HG03469 (cell line): ENCODE measurements at regions not wholly inside any gene's neighbourhood (a gene's known extent, or its start where the extent isn't known, plus 50 kb on each side); places are given as distances from the start of the nearest gene placed in this dataset.
"Not testable (repeated sequence)": the region's sequence is repeated elsewhere in the genome, so short reads cannot be mapped to it uniquely, and the experiment has no call there.

ENCODE experiments used
- ATAC-seq: cut with Tn5 transposase; IDR thresholded peaks from one replicate; pipeline ENCODE4 v1.9.1; 2021; ENCODE audit warnings: mild to moderate bottlenecking, moderate library complexity, moderate number of reproducible peaks; ENCODE audit not compliant: unreplicated experiment

DNA sequence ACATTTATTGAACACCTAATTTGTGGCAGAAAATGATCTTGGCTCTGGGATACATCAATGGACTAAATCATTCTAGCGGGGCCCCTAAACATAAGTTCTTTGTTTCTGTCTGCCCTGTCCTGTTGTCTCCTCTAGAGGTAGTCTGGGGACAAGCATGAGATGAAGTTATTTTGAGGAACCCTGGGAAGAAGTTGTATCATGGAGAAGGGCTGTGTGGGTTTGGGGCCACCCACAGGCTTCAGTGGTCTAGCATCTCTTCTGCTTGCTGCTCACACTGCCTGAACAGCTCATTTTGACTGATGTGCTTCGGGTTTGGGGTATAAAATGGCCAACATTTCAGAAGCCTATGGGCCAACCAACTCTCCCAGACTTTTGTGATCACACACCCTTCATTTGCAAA, 50.3 kb upstream of the OSBPL11 start:
- no peak for ATAC-seq

GRCh38 chr3:125646581-125646980, 51.3 kb upstream of the OSBPL11 start:
- ATAC-seq = no peak

GRCh38 chr3:125647318-125648014, 52.2 kb upstream of the OSBPL11 start:
- ATAC-seq = no peak

DNA sequence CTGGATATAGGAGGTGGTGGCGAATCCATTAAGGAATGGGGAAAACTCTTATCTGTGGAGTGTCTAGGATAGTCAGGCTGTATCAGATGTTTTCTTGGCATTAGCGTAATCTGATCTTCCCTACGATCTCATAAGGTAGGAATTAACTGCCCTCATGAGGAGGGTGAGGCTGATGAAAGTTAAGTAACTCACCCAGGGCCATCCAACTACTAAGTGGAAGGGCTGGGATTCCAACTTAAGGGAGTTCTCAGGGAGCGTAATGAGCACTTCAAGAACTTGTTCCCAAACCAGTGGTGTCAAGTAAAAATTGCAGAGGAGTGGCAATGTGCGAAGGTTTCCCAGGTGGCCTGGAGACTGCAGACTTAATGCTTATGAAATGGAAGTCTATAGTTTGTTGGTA, 55.9 kb upstream of the OSBPL11 start:
- ATAC-seq = no peak

GRCh38 chr3:125652349-125652748, 57.1 kb upstream of the OSBPL11 start:
- no peak for ATAC-seq

GRCh38 chr3:125654526-125654925, 59.2 kb upstream of the OSBPL11 start:
- no peak for ATAC-seq

- ATAC-seq = no peak
These were observed 67.4 kb upstream of the OSBPL11 start for GRCh38 chr3:125662675-125663074.

GRCh38 chr3:125670352-125670751, 75.1 kb upstream of the OSBPL11 start:
- no peak for ATAC-seq

DNA sequence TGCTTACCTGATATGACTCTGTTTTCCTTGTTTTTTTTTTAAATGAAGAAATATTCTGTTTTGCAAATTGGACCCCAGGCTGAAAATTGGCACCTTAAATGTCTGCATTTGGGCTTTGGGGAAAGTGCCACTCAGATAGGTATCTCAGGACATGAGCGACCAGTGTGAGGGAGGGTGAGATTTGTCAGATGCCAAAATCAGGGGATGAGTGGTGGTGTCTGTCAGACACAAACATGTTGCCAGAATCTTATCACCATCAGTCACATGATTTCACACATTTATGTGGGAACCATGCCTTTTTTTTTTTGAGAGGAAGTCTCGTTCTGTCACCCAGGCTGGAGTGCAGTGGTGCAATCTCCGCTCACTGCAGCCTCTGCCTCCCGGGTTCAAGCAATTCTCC, 75.6 kb upstream of the OSBPL11 start:
- no peak for ATAC-seq

- no peak for ATAC-seq
These were observed 76.4 kb upstream of the OSBPL11 start for GRCh38 chr3:125671461-125672243.

DNA sequence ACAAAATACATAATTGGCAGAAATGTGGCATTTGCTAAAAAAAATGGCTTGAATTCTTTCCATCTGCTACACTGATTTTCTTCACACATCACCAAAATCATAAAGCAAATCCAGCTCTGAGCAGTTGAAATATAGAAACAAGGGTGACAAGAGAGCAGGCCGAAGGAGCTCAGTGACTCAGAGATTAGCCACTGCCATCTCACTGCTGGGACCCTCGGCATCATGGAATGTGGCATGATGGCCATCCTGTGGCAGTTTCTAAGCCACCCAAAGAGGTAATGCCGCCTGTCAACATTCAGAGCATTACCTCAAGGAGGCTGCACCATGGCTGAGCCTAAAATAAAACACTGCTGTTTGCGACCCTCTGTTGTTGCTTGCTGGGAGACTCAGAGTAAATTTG, 80.5 kb upstream of the OSBPL11 start:
- no peak for ATAC-seq

GRCh38 chr3:125679258-125679657, 84.0 kb upstream of the OSBPL11 start:
- no peak for ATAC-seq

DNA sequence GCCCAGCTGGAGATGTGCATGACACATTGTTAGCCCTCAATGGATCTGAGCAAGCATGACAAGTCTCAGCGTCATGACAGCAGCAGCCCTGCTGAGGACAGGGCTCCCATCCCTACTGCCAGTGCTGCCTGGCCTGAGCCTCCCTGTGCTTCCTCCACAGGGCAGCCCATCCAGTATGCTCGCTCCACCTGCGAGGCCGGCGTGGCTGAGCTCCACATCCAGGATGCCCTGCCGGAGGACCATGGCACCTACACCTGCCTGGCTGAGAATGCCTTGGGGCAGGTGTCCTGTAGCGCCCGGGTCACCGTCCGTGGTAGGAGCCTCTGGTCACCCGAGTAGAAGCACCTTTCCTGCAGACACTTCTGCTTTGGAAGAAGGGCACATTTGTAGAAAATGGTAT, 85.8 kb upstream of the OSBPL11 start:
- no peak for ATAC-seq

GRCh38 chr3:125681906-125682305, 86.6 kb upstream of the OSBPL11 start:
- not testable (repeated sequence) for ATAC-seq

DNA sequence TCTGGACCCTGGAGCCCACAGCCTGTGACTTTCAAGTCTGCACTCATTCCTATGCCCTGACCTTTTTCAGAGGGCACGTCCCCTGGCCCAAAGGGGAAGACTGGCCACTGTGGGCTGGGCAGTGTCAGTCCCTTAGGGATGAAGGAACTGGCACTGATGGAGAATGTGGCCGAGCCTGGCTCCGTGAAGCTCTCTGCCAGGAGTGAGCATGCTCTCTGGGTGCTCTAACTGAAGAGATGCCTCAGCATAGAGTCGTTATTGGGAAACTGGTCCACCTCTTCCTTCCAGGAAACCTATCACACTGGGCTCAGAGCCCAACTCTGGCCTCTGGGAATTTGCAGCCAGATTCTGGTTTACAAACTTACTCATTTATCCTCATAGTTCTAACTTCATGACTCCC, 87.3 kb upstream of the OSBPL11 start:
- ATAC-seq = not testable (repeated sequence)

DNA sequence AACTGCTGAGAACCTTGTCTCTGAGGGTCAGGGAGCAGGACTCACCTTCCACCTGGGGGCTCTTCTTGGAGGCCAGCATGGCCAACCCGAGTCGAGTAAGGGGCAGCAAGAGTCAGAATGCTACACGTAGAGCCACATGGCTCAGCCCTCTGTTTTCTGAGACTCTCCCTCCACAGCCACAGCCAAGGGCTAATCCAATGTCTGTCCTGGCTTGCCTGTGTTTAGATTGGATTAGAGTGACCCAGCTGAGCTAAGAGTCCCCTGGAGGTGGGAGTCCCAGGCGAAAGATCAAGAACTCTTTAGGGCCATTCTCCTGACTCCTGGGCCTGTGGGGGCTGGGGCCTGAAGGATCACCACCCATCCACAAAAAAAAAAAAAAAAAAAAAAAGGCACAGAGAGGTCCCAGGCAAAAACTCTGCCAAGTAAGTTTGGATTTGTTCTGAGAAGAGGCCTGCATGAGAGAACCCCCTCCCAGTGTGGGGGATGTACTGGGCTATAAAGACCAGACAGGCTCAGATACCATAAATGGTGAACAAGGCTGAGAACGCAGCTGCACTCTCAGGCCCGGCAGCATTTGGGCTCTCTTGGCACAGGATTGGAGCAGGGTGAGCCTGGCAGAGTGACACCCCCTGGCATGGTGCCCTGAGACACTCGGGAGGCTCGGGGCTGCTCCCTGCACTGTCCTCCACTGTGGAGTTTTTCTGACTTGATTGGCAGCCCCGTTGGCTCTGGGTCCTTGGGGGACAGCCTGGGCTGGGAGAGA, 88.0 kb upstream of the OSBPL11 start:
- no peak for ATAC-seq

DNA sequence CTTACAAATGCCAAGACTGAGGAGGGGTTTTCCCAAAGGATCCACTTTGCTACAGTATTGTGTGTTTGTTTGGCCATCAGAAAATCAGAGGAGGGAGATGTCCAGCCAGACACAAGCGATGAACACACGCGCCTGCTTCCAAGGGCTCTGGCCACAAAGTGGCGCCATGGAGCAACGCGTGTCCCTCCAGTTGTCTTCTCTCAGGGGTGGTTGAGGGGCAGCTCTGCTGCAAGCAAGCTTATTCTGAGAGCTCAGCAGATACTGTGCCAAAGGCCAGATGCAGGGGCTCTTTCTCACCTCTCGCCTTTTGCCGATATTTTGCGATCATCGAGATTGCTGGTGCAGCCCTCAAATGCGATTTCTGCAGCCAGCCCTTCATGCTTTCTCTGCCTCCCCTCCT, 88.9 kb upstream of the OSBPL11 start:
- ATAC-seq = no peak

GRCh38 chr3:125685741-125686140, 90.4 kb upstream of the OSBPL11 start:
- not testable (repeated sequence) for ATAC-seq

DNA sequence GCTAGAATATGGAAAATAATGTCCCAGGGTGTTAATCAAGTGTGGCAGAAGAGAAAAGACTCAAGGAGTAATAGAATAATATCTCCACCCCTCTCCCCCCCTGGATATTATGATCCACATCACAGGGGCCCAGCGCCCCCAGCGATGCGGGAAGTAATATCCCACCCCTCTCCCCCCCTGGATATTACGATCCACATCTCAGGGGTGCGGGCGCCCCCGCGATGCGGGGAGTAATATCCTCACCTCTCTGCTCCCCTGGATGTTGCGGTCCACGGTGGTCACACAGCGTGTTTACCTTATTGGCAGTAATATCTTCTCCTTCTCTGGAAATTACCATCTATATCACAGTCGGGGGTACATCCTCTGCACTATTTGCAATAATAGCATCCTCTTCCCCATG, 97.1 kb upstream of the OSBPL11 start:
- no peak for ATAC-seq

- no peak for ATAC-seq
These were observed 98.6 kb upstream of the OSBPL11 start for GRCh38 chr3:125693887-125694286.

- no peak for ATAC-seq
These were observed 99.5 kb upstream of the OSBPL11 start for GRCh38 chr3:125694761-125695294.
